Activated CD4-positive, alpha-beta T cell treated with anti-CD3 and anti-CD28 coated beads for 24 hours (primary cell): ENCODE measurements at regions not wholly inside any gene's neighbourhood (a gene's known extent, or its start where the extent isn't known, plus 50 kb on each side); places are given as distances from the start of the nearest gene placed in this dataset.
"Not testable (repeated sequence)": the region's sequence is repeated elsewhere in the genome, so short reads cannot be mapped to it uniquely, and the experiment has no call there.

Source experiments
- DNase-seq, 2 donors: peaks; one replicate each; pipeline ENCODE4 v3.0.0-alpha.2; 2020; ENCODE audit warnings: low read depth in 2 of 2

DNA sequence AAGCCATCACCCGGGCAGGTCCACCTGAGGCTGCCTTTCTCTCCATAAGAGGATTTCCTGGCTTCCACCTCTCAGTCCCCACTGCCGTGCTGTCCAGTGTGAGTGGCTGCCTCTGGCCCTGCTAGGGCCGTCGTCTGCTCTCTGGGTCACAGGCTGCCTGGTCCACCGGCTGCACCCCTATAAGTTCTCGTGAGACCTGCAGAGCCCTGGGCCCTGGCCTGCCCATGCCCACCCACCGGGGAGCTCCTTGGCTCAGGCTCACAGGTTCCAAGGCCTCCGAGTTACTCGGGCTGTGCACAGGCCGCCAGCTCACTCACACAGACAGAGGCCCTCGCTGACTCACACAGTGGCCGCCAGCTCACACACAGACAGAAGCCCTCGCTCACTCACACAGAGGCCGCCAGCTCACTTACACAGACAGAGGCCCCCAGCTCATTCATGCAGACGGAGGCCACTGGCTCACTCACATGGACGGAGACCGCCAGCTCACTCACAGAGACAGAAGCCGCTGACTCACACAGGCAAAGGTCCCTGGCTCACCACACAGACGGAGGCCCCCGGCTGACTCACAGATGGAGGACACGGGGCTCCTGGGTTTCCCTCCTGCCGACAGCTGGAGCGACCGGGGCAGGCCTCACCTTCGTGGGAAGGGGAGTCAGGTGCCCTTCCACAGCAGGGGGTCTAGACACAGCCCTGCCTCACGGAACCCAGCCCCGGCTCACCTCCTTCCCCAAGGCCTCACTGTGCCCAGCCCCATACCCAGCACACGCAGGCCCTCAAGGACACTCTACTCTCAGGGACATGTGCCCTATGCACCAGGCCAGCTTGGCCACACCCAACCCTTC is 334.1 kb upstream of the MYT1L start:
- DNase-seq, result no peak

DNA sequence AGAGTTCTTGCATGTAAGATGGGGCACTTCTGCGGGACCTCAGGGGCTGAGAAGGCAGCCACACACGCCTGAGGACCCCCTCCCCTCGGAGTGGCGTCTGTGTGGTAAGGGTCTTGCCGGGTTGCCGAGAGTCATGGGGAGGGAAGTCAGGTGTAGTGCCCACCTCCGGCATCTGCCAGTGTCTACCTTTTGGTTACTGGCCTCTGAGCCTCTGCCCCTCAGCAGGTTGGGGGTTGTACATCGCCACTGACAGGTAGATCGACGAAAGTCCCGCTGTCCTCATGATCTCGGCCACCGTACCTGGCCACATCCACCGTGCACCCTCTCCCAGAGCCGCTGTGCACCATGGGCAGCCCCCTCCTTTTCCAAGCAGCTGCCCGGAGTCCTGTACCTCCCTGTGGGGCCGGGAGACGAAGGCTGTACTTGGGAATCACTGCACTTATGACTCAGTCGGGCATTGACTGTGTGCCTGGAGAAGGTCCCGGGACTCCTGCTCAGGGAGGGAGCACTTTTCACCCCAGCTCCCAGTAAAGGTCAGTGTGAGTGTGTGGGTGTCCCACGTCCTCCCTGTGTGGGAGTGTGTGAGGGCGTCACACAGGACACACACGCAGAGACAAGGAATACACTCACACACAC is 332.4 kb upstream of the MYT1L start:
- DNase-seq, result no peak

DNA sequence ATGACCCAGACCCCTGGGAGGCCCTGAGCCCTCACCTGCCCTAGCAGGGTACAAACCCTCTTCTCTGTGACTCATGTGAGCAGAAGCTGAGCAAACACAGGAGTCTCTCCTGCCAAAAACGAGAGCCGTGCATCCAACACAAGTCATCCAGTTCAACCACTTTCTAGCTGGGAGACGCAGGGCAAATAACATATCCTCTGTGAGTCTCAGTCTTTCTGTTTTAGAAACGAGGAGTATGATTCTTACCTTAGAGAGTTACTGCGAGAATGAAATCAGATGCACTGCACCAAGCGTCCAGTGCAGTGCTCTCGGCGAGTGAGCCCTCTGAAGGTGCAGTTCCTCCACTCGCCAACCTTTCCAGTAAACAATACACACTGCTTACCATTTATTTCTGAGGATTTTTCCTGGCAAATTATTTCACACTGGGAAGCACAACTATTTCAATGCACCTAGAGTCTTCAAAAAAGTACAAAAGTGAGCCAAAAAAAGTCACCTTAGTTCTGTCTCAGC is 331.8 kb upstream of the MYT1L start:
- no peak for DNase-seq

DNA sequence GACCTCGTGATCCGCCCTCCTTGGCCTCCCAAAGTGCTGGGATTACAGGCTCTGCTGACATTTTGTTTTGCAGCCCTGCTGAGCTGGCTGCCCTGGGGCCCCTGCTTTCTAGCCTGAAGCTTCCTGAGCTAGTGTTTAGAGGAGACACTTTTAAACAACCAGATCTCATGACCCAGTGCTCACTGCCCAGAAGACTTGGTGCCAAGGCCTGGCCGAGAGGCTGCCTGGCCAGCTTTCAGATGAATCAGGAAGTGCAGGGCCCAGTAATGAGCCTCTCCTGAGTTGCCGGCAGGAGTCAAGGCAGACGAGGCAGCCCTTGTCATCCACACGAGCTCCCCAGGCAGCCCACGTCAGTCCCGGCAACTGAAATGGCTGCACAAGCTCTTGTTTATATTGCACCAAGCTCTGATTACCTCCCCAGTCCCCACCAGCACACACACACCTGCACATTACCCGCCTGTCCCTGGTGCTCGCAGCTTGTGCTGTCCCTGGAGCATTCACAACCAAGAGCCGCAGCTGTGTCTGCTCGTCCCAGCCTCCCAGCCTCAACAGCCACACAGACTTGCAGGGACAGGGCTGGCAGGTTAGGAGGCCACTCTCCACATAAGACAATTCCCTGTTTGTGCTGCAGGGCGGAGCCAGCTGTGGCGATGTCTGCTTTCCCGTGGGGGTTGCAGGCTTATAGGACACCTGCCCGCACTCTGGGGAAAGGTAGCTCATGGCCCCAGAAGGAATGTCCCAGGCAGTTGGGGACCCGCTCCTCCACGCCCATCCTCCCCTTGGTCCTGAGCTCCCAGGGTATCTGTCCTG is 331.2 kb upstream of the MYT1L start:
- no peak for DNase-seq

DNA sequence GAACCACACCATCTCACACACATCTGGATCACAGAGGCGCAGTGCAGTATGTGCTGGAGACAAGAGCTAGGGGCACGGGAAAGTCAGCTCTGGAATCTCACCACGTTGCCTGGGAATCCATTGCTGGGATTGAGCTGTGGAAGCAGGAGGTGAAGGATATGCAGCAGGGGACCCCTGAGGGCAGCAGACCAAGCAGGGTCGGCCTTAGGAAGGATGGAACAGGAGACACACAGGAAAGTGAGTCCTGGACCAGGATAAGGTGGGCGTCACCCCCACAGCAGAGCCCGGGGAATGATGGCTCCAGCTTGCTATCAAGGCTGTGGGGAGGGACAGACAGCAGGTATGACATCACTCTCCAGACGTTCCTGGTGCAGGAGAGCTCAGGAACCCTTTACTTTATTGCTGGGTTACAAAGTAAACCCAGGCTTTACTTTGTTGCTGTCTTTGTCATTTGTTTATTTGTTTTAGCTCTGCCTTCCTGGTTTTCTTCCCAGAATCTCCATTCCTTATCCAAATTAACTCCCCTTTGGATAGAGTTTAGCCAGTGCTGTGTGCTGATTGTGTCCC is 329.8 kb upstream of the MYT1L start:
- no peak for DNase-seq

DNA sequence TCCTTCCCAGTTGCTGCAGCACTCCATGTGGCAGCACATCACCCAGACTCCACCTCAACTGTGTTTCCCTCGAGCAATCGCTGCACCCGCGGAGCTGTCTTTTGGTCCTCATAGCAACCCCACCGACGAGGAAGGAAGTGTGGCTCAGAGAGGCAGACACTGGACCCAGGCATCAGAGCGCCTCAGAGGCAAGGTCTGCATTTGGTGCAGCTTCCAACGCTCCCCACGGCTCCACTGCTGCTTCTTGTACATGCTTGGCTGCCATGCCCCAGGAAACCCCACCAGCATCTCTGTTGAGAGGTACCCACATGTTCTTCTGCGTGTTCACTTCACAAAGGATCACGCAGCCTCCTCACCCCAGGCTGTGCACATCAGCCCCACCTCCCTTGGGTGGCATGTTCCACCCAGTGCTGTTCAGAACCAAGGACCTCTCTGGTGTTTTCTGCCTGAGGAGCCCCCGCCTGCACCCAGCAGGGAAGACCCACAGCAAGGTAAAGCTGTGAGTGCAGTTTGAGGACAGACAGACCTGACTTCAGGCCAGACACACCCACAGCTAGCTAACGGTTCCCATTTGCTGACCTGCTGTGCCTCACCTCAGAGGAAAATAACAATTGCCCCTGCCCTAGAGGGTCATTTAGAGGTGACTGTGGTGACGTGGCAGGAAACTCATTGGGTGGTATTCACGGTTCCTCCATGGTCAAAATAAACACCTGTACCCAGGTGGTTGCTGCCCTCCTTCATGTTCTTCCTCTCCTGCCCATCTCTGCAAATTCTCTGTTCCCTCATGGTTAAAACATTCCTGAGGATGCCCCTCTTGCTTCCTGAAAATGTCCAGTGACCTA is 326.3 kb upstream of the MYT1L start:
- DNase-seq, result no peak

DNA sequence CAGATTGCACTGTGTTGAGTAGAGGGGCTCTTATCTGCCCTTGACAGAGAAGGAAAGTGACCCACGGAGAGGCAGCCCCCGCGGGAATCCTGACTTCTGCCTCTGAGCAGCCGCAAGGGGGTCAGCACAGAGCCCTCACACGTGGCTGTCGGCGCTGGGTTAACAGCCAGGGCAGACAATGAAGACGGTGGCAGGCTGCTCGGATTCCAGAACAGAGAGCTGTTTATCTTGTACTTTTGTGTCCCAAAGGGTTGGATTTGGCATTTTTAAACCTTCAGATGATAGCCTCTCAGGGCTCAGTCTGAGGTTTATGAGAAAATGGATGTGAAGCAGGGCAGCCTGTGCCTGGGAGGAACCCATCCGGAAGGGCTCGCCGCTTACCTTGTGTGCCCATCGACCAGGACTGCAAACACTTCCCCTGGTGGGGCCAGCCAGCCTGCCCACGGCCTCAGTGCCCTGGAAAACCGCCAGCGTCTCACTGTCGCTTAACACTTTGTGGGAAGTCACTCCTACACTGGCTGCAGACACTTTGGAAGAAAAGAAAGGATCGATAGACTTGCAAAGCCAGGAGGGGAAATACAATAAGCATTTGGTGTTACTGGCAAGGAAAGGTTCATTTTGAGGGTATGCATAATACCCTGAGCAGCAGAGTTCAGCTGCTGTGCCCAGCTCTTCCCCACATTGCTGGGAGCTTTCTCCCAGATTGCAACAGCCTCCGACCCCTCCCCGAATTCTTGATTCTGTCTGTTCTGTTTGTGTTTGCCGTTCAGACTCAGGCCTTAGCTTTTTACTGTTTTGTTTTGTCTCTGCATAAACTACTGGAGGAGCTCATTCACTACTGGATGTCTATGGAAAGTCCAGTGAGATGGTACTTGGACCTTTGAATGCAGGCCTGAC is 325.3 kb upstream of the MYT1L start:
- no peak for DNase-seq

DNA sequence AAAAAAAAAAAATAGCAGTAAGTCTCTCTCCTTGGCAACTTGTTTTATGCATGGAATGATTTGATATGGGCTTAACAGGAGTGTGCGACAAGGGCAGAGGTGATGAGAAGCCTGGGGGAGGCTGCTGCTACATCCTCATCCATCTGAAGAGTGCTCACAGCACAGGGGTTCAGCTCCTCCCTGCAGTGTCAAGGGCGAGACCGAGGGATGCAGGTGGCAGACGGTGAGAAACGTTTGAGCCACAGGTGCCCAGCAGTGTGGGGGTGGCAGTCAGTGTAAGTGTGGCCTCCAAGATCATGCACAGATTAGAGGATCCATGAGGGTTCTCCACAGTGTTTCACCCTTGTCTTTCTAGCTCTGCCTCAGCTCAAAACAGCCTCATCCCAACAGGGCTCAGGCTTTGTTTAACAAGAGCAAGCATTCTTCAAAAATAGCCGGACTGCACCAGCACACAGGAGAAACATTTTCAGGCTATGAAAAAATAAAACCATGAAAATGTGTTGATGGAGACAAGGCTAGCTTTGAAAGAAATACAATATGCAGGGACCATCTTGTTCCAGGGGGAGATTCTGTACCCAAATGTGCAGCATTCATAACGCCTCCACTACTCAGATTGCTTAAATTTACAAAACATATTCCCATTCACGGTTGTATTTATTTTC is 324.5 kb upstream of the MYT1L start:
- DNase-seq, result no peak

DNA sequence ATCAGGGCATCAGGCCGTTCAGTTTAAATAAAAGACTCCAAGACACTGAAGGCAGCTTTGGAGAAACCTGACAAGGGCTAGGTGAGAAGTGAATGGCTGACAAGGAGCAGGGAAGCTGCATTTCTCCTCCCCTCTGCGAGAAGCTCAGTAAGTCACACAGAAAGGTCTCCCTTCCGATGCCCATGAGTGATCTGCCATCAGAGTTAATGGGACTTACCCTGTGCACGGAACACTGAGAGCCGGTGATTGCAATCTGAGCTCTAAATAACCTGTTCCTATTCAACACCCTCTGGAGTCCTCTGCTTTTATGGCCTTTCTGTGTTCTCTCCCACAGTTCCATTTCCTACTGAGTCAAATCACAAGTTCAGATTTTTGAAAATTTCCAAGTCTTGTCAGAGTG is 322.2 kb upstream of the MYT1L start:
- no peak for DNase-seq

DNA sequence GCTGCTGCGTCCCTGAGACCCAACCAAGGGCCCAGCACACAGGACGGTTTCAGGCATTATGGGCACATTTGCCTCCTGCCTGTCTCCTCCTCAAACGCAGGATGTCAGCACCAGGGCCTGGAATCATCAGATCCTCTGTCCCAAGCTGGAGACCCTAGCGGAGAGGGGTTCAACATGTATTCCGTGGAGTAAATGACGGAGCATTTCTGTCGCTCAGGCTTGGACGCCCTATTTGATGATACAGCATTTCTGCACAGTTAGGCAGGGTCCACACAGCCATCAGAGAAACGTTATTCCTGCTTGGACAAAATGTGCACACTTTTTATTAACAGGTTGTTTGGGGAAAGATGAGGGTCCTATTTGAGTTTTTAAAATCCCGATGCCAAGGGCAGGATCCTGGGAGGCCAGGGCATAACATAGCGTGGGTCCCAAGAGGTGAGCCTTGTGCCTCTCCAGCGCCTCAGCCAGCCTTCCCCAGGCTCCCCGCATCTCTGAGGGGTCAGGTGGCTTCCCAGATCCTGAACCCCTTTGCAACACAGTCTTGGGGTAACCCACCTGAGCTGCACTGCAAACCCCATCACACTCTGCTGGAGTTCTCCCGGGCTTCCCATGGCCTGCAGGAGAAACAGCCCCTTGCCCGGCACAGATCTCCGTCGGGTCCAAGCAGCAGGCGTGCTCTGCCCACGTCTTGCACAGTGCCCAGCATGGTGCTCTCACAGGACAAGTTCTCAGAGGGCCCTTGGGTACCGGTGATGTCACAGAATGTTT is 319.7 kb upstream of the MYT1L start:
- DNase-seq, result no peak

DNA sequence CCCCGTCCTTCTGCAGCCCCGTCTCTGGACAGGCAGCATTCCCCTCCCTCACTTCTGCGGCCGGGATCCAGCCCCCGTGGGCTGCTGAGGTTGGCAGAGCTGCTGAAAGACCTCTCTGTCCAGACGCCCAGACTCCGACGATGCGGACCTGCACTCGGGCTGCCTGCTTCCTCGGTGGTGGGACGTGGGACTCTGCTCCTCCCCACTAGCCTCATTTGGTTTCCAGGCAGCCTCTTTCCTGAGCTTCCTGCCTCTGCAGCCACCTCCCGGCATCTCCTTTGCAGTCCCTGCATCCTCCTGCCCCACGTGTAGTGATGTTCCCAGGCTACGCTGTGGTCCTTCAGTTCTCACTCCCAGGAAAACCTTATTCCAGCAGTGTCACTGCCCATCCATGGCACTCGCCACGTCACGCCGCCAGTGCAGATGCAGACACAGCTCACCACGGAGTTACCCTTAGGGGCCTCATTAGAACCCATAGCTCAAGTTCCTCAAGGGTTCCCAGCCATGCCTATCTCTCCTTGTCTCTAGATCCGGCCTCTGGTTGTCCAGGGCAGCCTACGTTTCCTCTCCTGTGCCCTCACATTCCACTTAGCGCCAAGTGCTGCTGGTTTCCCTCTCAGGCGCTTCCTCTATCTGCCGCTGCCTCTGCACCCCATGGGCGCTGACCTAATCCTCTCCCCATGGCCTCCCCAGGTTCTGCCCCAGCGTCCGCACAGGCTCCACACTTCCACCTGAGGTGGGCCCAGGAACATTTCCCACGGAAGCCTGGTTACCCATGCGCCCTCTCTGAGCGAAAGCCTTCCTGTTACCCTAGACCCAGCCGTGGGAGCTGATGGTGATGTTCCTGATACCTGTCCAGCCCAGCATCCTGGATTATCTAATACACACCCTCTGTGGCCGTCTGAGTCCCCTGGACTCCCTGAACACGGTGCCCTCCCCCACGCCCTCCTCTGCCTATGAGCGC is 318.3 kb upstream of the MYT1L start:
- DNase-seq, result no peak

DNA sequence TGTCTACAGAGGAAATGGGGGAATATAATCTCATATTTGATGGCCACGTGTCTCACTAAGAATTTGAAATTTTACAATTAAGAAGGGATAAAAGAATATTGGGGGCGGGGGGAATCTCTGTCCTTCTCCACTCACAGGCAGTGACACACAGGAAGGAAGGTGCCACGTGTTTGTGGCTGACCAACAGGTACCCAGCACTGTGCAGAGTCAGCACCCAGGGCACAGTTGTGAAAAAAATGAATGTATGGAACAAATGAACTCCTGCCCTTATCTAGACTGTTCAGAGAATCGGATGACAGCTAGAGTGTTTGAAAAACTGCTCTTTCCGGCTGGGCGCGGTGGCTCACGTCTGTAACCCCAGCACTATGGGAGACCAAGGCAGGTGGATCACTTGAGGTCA is 317.0 kb upstream of the MYT1L start:
- no peak for DNase-seq

DNA sequence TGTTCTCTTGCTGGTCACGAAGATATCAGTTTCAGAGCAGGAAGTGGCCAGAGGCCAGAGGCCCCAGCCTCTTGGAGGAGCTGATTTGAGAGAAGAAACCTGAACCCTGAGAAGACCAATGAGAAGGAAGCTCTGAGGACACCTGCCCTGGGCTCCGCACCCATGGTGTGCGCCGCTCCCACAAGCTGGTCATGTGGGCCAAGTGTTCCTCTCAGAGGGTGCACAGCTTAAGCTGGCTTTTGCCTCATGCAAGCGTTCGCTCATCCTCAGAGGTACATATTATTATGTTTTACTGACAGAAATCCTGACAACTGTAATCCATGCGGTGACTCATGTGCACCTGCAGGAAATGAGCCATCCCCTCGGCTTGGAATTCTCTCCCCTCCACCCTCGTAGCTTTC is 316.1 kb upstream of the MYT1L start:
- no peak for DNase-seq

DNA sequence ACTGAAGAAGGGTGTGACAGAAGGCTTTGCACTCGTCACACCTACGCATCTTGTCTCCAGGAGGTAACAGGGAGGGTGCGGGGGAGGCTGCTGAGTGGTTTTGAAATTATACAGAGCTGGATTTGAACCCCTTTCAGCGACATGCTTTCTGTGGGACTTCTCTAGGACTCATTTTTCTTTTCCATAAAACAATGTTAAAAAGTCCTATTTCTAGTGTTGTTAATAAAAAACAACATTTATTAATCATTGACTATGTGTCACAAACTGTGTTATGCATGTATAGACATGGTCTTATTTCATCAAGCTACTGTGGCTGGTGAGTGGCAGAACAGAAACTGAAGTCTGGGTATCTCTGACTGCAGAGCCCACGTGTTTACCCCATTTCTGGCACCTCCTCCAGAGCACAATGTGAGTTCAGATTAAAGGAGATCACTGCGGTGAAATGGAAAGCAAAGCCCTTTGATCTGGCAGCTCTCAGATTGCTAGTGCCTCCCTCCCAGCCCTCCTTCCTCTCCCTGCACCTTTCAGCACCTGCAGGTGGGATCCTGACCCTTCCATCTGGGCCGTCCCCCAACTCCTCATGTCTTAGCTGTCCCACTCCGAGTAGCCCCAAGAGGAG is 315.5 kb upstream of the MYT1L start:
- DNase-seq, result peak in 1 of 2 donors; percentile 23

DNA sequence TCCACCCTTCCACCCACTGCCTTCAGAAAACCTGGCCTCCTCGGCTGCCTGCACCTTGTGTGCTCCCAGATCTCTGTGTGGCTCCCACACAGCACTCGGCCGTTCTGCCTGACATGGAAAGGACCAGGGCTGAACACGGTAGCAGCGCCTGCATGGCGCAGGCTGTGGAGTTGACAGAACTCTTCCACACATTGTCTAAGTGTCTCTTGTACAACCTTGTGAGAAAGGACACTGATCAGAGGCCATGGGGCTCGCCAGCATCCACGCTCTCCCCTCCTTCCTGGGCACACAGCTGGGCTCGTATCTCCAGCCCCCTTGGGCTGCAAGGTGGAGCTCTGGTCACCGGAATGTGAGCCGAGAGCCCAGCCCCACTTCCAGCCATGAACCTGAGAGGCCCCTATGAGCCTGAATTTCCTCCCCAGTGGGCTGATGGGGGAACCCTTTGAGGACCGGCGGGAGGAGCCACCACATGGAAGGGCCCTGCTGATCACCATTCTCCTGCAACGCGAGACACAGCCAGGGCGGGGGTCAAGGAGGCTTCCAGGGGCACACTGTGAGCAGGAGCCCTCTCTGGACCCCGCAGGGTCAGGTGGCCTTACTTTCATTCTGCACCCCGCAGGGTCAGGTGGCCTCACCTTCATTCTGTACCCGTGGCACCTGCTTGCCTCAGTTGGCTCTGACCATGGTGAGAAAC is 314.2 kb upstream of the MYT1L start:
- no peak for DNase-seq

DNA sequence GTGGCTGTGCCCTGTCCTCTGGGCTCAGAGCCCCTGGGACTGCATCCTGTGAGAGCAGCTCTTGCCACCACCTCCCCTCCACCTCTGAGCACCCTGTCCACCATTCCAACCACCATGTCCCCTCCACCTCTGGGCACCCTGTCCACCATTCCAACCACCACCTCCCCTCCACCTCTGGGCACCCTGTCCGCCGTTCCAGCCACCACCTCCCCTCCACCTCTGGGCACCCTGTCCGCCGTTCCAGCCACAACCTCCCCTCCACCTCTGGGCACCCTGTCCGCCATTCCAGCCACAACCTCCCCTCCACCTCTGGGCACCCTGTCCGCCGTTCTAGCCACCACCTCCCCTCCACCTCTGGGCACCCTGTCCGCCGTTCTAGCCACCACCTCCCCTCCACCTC is 313.7 kb upstream of the MYT1L start:
- DNase-seq, result not testable (repeated sequence)

DNA sequence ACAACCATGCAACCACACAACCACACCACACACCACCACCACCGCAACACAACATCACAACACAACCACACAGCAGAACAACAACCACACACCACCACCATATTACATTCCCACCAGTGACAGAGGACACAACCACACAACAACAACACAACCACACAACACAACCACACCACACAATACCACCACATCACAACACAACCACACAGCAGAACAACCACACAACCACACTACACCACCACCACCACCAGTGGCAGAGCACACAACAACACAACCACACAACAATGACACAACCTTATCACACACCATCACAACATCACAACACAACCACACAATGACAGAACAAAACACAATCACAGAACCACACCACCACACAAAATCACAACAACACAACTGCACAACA is 313.0 kb upstream of the MYT1L start:
- no peak for DNase-seq
